Tibial nerve (tissue), 4 donors: ENCODE measurements at regions not wholly inside any gene's neighbourhood (a gene's known extent, or its start where the extent isn't known, plus 50 kb on each side); places are given as distances from the start of the nearest gene placed in this dataset.

Experiments
- DNase-seq, 2 donors: peaks; one replicate each; pipeline ENCODE4 v3.0.0-alpha.2; 2019; ENCODE audit warnings: low spot score in 2 of 2
- H3K27ac ChIP-seq, 4 donors: fragments of 200-600 bp; sonication (generic) in 3 of 4; one replicate each; pipeline ENCODE4 v1.5.1; 2017 to 2019; ENCODE audit warnings: mild to moderate bottlenecking in 1 of 4
- H3K27me3 ChIP-seq, 2 donors: fragments of 200-600 bp; sonication (generic) in 1 of 2; one replicate each; pipeline versions ENCODE4 v1.5.1 to v1.6.0; 2017 to 2019
- H3K36me3 ChIP-seq, 3 donors: fragments of 200-600 bp; sonication (generic); one replicate each; pipeline ENCODE4 v1.5.1; 2018 to 2019
- H3K4me1 ChIP-seq, 4 donors: fragments of 200-600 bp; sonication (generic) in 3 of 4; one replicate each; pipeline ENCODE4 v1.5.1; 2017 to 2019
- H3K4me3 ChIP-seq, 4 donors: fragments of 200-600 bp; sonication (generic) in 3 of 4; one replicate each; pipeline ENCODE4 v1.5.1; 2017 to 2019; ENCODE audit warnings: mild to moderate bottlenecking in 1 of 4, moderate library complexity in 1 of 4
- H3K9me3 ChIP-seq, 4 donors: fragments of 200-600 bp; sonication (generic) in 3 of 4; one replicate each; pipeline ENCODE4 v1.5.1; 2017 to 2019
- EP300 ChIP-seq, 2 donors: sonication (generic); formaldehyde crosslinking; IDR thresholded peaks; one replicate each; pipeline ENCODE4 v1.6.1; 2017; ENCODE audit warnings: antibody characterized with exemption in 2 of 2, mild to moderate bottlenecking in 1 of 2
- POLR2A ChIP-seq, 2 donors: fragments of 450-650 bp; IDR thresholded peaks; one replicate each; pipeline ENCODE4 v1.6.1; 2017; ENCODE audit warnings: antibody characterized with exemption in 2 of 2, mild to moderate bottlenecking in 2 of 2, moderate library complexity in 2 of 2
- WGBS, 2 donors: methylation state at CpG; one replicate each; pipeline ENCODE4 v1.1.5; 2018; 5-methylcytosine and 5-hydroxymethylcytosine counted together
- TF ChIP-seq, protein P1 (sequence below), 5 experiments: fragments of 200-600 bp in 3 of 5; fragments of 450-650 bp in 2 of 5; sonication (generic) in 3 of 5; IDR thresholded peaks; one replicate each; pipeline ENCODE4 v1.5.1; 2016 to 2019; ENCODE audit warnings: antibody characterized with exemption in 5 of 5, mild to moderate bottlenecking in 3 of 5, moderate library complexity in 2 of 5

DNA sequence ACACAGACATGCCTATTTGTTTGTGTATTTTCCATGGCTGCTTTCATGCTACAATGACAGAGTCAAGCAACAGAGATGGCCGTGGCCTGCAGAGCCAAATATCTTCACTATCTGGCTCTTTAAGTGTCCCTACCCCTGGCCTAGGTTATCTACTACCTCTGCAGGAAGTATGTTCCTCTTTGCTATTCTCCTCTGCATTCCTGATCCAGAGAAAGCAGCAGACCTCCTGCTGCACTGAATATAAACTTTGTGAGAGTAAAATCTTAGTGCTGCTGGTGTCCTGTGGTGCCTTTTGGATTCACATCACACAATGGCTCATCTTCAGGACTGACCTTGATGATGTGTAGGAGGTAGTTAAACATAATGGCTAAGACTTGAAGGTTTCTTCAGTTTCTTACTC is 233.4 kb downstream of the IPO8 start:
- H3K36me3 ChIP-seq, result no peaks in the 10 kb centered on the region
- WGBS, 2 donors, result 67 to 83% methylated on average over 1 of the region's 1 CpG
- no peaks in the 10 kb centered on the region for H3K9me3 ChIP-seq
- H3K27me3 ChIP-seq, result no peaks in the 10 kb centered on the region
- TF ChIP-seq, protein P1, sequence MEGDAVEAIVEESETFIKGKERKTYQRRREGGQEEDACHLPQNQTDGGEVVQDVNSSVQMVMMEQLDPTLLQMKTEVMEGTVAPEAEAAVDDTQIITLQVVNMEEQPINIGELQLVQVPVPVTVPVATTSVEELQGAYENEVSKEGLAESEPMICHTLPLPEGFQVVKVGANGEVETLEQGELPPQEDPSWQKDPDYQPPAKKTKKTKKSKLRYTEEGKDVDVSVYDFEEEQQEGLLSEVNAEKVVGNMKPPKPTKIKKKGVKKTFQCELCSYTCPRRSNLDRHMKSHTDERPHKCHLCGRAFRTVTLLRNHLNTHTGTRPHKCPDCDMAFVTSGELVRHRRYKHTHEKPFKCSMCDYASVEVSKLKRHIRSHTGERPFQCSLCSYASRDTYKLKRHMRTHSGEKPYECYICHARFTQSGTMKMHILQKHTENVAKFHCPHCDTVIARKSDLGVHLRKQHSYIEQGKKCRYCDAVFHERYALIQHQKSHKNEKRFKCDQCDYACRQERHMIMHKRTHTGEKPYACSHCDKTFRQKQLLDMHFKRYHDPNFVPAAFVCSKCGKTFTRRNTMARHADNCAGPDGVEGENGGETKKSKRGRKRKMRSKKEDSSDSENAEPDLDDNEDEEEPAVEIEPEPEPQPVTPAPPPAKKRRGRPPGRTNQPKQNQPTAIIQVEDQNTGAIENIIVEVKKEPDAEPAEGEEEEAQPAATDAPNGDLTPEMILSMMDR (IDR thresholded peaks at IDR 0.05), result no peak
- no peak for TF ChIP-seq EP300 (IDR thresholded peaks at IDR 0.05)
- TF ChIP-seq POLR2A (IDR thresholded peaks at IDR 0.05), result no peak
- DNase-seq, result no peak
- no peaks in the 10 kb centered on the region for H3K4me1 ChIP-seq
- H3K27ac ChIP-seq, result no peak overlapping the region
- H3K4me3 ChIP-seq, result no peak overlapping the region

DNA sequence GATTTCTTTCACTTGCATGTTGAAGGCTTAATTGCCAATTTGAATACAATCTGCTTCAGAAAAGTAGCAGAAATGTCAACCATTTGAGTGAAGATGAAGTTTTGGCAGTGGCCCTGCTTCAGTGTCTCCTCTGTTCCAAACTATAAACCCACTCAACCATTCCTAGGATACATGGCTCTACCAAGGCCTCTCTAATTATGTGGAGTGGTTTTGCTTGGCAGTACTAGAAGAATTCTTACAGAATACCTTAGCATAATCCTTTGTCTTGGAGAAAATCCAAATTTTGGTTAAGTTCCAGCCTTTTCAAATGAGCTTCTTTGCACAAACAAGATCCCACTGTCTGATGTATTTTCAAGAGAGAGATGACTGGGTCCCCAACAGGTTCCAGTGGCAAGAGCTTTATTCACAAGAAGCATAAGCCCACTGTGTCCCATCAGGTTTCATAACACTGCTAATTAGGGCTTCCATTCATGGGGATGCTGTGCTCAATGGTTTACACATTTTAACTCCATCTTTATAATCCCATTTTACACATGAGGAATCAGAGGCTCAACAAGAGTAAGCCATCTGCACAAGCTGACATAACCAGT is 234.5 kb downstream of the IPO8 start:
- Histone ChIP-seq H3K9me3 (no peaks in the 10 kb centered on the region), H3K4me3 (no peak overlapping the region), H3K36me3 (no peaks in the 10 kb centered on the region), H3K27me3 (no peaks in the 10 kb centered on the region), H3K4me1 (no peaks in the 10 kb centered on the region), H3K27ac (no peak overlapping the region)
- TF ChIP-seq, protein P1 (IDR thresholded peaks at IDR 0.05), result no peak
- no peak for TF ChIP-seq POLR2A (IDR thresholded peaks at IDR 0.05)
- TF ChIP-seq EP300 (IDR thresholded peaks at IDR 0.05), result no peak
- DNase-seq, result no peak

DNA sequence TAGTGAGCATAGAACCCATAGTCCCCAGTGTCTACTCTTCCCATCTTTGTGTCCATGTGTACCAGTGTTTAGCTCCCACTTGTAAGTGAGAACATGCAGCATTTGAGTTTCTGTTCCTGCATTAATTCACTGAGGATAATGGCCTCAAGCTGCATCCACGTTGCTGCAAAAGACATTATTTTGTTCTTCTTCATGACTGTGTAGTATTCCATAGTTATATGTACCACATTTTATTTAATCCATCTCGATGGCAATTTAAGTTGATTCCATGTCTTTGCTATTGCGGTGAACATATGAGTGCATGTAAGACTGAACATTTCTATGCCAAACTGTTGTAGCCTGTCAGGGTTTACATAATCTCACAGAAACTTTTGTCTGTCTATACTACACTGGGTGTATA is 237.2 kb downstream of the IPO8 start:
- no peak for TF ChIP-seq POLR2A (IDR thresholded peaks at IDR 0.05)
- TF ChIP-seq, protein P1 (IDR thresholded peaks at IDR 0.05), result no peak
- no peak for TF ChIP-seq EP300 (IDR thresholded peaks at IDR 0.05)
- H3K36me3 ChIP-seq, result no peaks in the 10 kb centered on the region
- no peaks in the 10 kb centered on the region for H3K9me3 ChIP-seq
- no peaks in the 10 kb centered on the region for H3K4me1 ChIP-seq
- WGBS, 2 donors, result 92 to 95% methylated on average over 3 of the region's 3 CpGs
- H3K27me3 ChIP-seq, result no peaks in the 10 kb centered on the region
- H3K4me3 ChIP-seq, result no peak overlapping the region
- DNase-seq, result no peak
- no peak overlapping the region for H3K27ac ChIP-seq

DNA sequence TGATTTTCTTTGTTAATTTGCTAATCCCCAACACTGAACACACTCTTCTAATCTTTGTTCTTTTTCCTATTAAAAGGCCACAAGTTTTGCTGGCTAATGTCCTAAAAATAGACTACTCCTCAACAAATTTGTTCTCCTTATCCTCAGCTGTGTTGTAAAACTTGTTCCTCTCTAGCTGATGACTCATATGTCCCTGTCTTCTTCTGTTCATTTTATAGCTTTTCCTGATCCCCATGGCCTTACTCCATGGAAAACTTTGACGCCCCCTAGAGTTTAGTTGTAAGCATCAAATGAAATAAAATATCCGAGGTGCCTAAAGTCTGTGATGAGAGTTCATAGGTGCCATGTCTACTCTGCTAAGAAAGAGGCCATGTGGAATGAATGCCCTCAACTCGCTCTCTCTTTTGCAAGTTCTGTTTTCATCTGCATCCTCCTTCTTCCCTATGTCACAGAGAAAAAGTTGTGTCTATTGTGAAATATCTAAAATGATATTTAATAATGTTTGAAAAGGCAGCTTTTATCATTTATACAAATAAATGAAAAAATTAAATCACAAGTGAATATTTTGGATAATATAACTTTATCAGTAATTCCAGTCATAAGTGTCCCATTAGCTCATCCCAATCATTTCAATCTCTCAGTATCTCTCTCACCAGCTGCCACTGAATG is 237.9 kb downstream of the IPO8 start:
- no peak for TF ChIP-seq POLR2A (IDR thresholded peaks at IDR 0.05)
- TF ChIP-seq, protein P1 (IDR thresholded peaks at IDR 0.05), result no peak
- peak in 1 of 2 donors; percentile 49 for TF ChIP-seq EP300 (IDR thresholded peaks at IDR 0.05)
- Histone ChIP-seq H3K27ac (peak overlapping the region in 2 of 4 donors; percentile 21 to 71), H3K4me3 (no peak overlapping the region), H3K9me3 (no peaks in the 10 kb centered on the region), H3K36me3 (no peaks in the 10 kb centered on the region), H3K4me1 (no peaks in the 10 kb centered on the region), H3K27me3 (no peaks in the 10 kb centered on the region)
- peak in 1 of 2 donors; percentile 11 for DNase-seq
- WGBS, 2 donors, result 51 to 54% methylated on average over 3 of the region's 3 CpGs

DNA sequence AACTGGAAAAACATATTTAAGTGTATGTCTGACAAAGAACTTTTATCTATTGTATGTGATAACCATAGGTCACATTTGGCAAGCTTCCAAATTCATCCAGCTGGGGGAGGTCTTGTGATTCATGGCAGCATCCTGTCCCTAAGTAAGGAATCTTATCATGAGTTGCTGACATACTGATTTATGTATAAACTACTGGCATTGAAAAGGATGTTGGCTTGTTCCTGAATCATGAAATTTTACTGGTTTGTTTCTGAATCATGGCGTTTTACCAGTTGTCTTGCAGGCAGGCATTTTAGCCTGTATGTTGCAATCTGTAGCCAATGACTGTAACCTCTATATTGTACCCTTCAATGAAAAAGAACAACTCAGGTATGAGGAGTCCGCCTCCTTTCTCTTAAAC is 244.8 kb downstream of the IPO8 start:
- Histone ChIP-seq H3K4me1 (no peaks in the 10 kb centered on the region), H3K9me3 (peaks cover 0 to 19% (median 5%) of the 10 kb centered on the region in 4 donors), H3K4me3 (no peak overlapping the region), H3K36me3 (no peaks in the 10 kb centered on the region), H3K27ac (no peak overlapping the region), H3K27me3 (no peaks in the 10 kb centered on the region)
- TF ChIP-seq EP300 (IDR thresholded peaks at IDR 0.05) (no peak), POLR2A (IDR thresholded peaks at IDR 0.05) (no peak)
- TF ChIP-seq, protein P1 (IDR thresholded peaks at IDR 0.05), result no peak
- WGBS, 2 donors, result 84 to 85% methylated on average over 2 of the region's 2 CpGs
- no peak for DNase-seq
